H9 (cell line): ENCODE measurements at regions not wholly inside any gene's neighbourhood (a gene's known extent, or its start where the extent isn't known, plus 50 kb on each side); places are given as distances from the start of the nearest gene placed in this dataset.

Source experiments
- DNase-seq: peaks from one replicate; pipeline ENCODE4 v3.0.0-alpha.2; 2017
- H2AFZ ChIP-seq: one replicate; pipeline ENCODE4 v1.6.1; 2013; ENCODE audit warnings: mild to moderate bottlenecking, low read length, control low read depth, moderate library complexity
- H2AK5ac ChIP-seq: 2 replicates; pipeline ENCODE4 v1.6.1; 2013; ENCODE audit warnings: low read length, control low read depth, mixed read lengths; ENCODE audit not compliant: insufficient read length
- H2BK120ac ChIP-seq: one replicate; pipeline ENCODE4 v1.6.1; 2013; ENCODE audit warnings: low read depth, mild to moderate bottlenecking, low read length, control low read depth, inconsistent platforms; ENCODE audit not compliant: poor library complexity, severe bottlenecking
- H2BK12ac ChIP-seq: 2 replicates; pipeline ENCODE4 v1.6.1; 2013; ENCODE audit warnings: low read length, control low read depth, mixed read lengths, low read depth; ENCODE audit not compliant: insufficient read length
- H2BK15ac ChIP-seq: 2 replicates; pipeline ENCODE4 v1.6.1; 2013; ENCODE audit warnings: low read depth, low read length, control low read depth
- H2BK20ac ChIP-seq: one replicate; pipeline ENCODE4 v1.6.1; 2013; ENCODE audit warnings: low read depth, mild to moderate bottlenecking, low read length, control low read depth, inconsistent platforms; ENCODE audit not compliant: poor library complexity, severe bottlenecking
- H2BK5ac ChIP-seq: 2 replicates; pipeline ENCODE4 v1.6.1; 2013; ENCODE audit warnings: low read length, control low read depth, mixed read lengths; ENCODE audit not compliant: insufficient read length
- H3K14ac ChIP-seq: 2 replicates; pipeline ENCODE4 v1.6.1; 2013; ENCODE audit warnings: low read length, control low read depth; ENCODE audit not compliant: insufficient read depth
- H3K18ac ChIP-seq: 2 replicates; pipeline ENCODE4 v1.6.1; 2013; ENCODE audit warnings: low read depth, mild to moderate bottlenecking, mixed read lengths, low read length, control low read depth; ENCODE audit not compliant: insufficient read length
- H3K23ac ChIP-seq: 2 replicates; pipeline ENCODE4 v1.6.1; 2013; ENCODE audit warnings: low read length, control low read depth, mixed read lengths, low read depth; ENCODE audit not compliant: insufficient read length
- H3K23me2 ChIP-seq: 2 replicates; pipeline ENCODE4 v1.6.1; 2013; ENCODE audit warnings: low read depth, mild to moderate bottlenecking, mixed read lengths, low read length, control low read depth; ENCODE audit not compliant: insufficient read length, poor library complexity, severe bottlenecking
- H3K27ac ChIP-seq: 2 replicates; pipeline ENCODE4 v1.5.1; 2013; ENCODE audit warnings: low read length, control low read depth, mixed read lengths, low read depth; ENCODE audit not compliant: insufficient read length
- H3K27me3 ChIP-seq: 2 replicates; pipeline ENCODE4 v1.6.1; 2013; ENCODE audit warnings: low read length, control low read depth, inconsistent platforms; ENCODE audit not compliant: insufficient read depth
- H3K4ac ChIP-seq: 2 replicates; pipeline ENCODE4 v1.6.1; 2013; ENCODE audit warnings: low read depth, mild to moderate bottlenecking, control low read depth, inconsistent platforms, low read length, moderate library complexity
- H3K4me1 ChIP-seq: 2 replicates; pipeline ENCODE4 v1.6.1; 2013; ENCODE audit warnings: low read length, control low read depth, inconsistent platforms; ENCODE audit not compliant: insufficient read depth
- H3K4me2 ChIP-seq: 2 replicates; pipeline ENCODE4 v1.6.1; 2013; ENCODE audit warnings: low read length, control low read depth, mixed read lengths; ENCODE audit not compliant: insufficient read length, insufficient read depth
- H3K56ac ChIP-seq: 2 replicates; pipeline ENCODE4 v1.6.1; 2013; ENCODE audit warnings: low read depth, mild to moderate bottlenecking, mixed read lengths, low read length, control low read depth; ENCODE audit not compliant: insufficient read length
- H3K79me1 ChIP-seq: 2 replicates; pipeline ENCODE4 v1.6.1; 2013; ENCODE audit warnings: low read depth, mild to moderate bottlenecking, moderate library complexity, low read length, control low read depth, inconsistent platforms; ENCODE audit not compliant: insufficient read depth, poor library complexity, severe bottlenecking
- H3K79me2 ChIP-seq: 2 replicates; pipeline ENCODE4 v1.6.1; 2013; ENCODE audit warnings: low read length, control low read depth, inconsistent platforms; ENCODE audit not compliant: insufficient read depth
- H3K9ac ChIP-seq: 2 replicates; pipeline ENCODE4 v1.6.1; 2013; ENCODE audit warnings: low read length, control low read depth, mixed read lengths; ENCODE audit not compliant: insufficient read length; ENCODE audit errors: extremely low read depth
- H3K9me3 ChIP-seq: one replicate; pipeline ENCODE4 v1.6.1; 2013; ENCODE audit warnings: low read depth, low read length, inconsistent platforms; ENCODE audit not compliant: control insufficient read depth
- H3T11ph ChIP-seq: one replicate; pipeline ENCODE4 v1.6.1; 2013; ENCODE audit warnings: mild to moderate bottlenecking, low read length, control low read depth, inconsistent platforms
- H4K20me1 ChIP-seq: one replicate; pipeline ENCODE4 v1.6.1; 2013; ENCODE audit not compliant: control insufficient read depth, insufficient read length, insufficient read depth
- H4K5ac ChIP-seq: 2 replicates; pipeline ENCODE4 v1.6.1; 2013; ENCODE audit warnings: low read depth, mild to moderate bottlenecking, mixed read lengths, low read length, control low read depth; ENCODE audit not compliant: insufficient read length
- H4K8ac ChIP-seq: replicated peaks from 2 replicates; pipeline ENCODE4 v1.6.1; 2013; ENCODE audit warnings: low read length, control low read depth, mixed read lengths, low read depth; ENCODE audit not compliant: insufficient read length
- H4K91ac ChIP-seq: 2 replicates; pipeline ENCODE4 v1.6.1; 2013; ENCODE audit warnings: low read depth, mild to moderate bottlenecking, moderate library complexity, mixed read lengths, low read length, control low read depth; ENCODE audit not compliant: insufficient read length
- H3K27ac Mint-ChIP-seq, 3 experiments: 2 replicates in 2 of 3; 3 replicates in 1 of 3; pipeline ENCODE4 v1.8.0; 2020 to 2021; ENCODE audit warnings: mixed read lengths in 3 of 3, mild to moderate bottlenecking in 1 of 3, moderate library complexity in 1 of 3
- H3K27me3 Mint-ChIP-seq: 2 replicates; pipeline ENCODE4 v1.8.0; 2021; ENCODE audit warnings: low read depth, mild to moderate bottlenecking, moderate library complexity, mixed read lengths
- H3K36me3 Mint-ChIP-seq, 3 experiments: 2 replicates in 2 of 3; 3 replicates in 1 of 3; pipeline ENCODE4 v1.8.0; 2020 to 2021; ENCODE audit warnings: low read depth in 3 of 3, mixed read lengths in 3 of 3; ENCODE audit not compliant: insufficient read depth in 1 of 3
- H3K4me1 Mint-ChIP-seq, 2 experiments: 2 replicates each; pipeline ENCODE4 v1.8.0; 2020; ENCODE audit warnings: mixed read lengths in 2 of 2
- H3K4me3 Mint-ChIP-seq, 2 experiments: 2 replicates in 1 of 2; 3 replicates in 1 of 2; pipeline ENCODE4 v1.8.0; 2020 to 2021; ENCODE audit warnings: mild to moderate bottlenecking in 2 of 2, mixed read lengths in 2 of 2, moderate library complexity in 1 of 2
- H3K9me3 Mint-ChIP-seq, 2 experiments: 2 replicates in 1 of 2; 3 replicates in 1 of 2; pipeline ENCODE4 v1.8.0; 2020; ENCODE audit warnings: mild to moderate bottlenecking in 2 of 2, mixed read lengths in 2 of 2, moderate library complexity in 1 of 2
- WGBS: extraction: QIAGEN DNeasy Blood & Tissue Kit; methylation state at CpG from one replicate; pipeline ENCODE4 v1.1.7; 2013; ENCODE audit warnings: missing lambda C conversion rate, low lambda C conversion rate, mixed read lengths; ENCODE audit not compliant: insufficient read length; ENCODE audit errors: extremely low coverage; 5-methylcytosine and 5-hydroxymethylcytosine counted together
- TF ChIP-seq, protein P1 (sequence below): fragments of 200-600 bp; sonication (generic); conservative IDR thresholded peaks from 3 replicates; pipeline ENCODE4 v1.8.0; 2021; ENCODE audit warnings: antibody characterized with exemption, mild to moderate bottlenecking

DNA sequence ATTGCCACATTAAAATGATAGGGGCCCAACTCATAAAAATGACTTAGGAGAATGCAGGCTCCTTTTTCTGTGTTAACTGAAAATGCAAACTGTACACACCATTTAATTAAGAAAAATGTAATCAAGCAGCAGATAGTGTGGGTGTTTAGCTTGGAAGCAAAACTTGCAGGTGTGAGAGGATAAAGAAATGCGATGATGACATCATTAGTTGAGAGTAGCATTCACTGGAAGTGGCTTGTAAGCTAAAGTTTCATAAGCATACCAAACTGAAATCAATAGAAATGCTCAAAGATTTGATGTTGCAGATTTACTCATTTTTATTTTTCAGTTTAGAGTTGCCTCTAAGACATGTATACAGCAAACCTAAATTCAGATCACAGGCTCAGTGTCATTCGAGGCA lies 86.6 kb downstream of the PRR20E start:
- Histone ChIP-seq H2BK20ac (no peak overlapping the region), H3K9ac (no peak overlapping the region), H4K8ac (no peak overlapping the region), H3K23me2 (no peaks in the 10 kb centered on the region), H3K14ac (no peak overlapping the region), H2BK120ac (no peak overlapping the region), H2AFZ (no peak overlapping the region), H2AK5ac (no peak overlapping the region), H3K4me1 (no peaks in the 10 kb centered on the region), H3K4ac (no peak overlapping the region), H3K79me2 (no peaks in the 10 kb centered on the region), H2BK15ac (no peak overlapping the region), H3K18ac (no peak overlapping the region), H3K9me3 (no peaks in the 10 kb centered on the region), H3K23ac (no peak overlapping the region), H2BK12ac (no peak overlapping the region), H3K79me1 (no peaks in the 10 kb centered on the region), H3K27me3 (no peaks in the 10 kb centered on the region), H3K4me2 (no peak overlapping the region), H3K56ac (no peak overlapping the region), H4K20me1 (no peaks in the 10 kb centered on the region), H3T11ph (no peak overlapping the region), H2BK5ac (no peak overlapping the region), H4K91ac (no peak overlapping the region), H4K5ac (no peak overlapping the region), H3K27ac (no peak overlapping the region)
- Mint-ChIP-seq H3K27me3 (no peaks in the 10 kb centered on the region), H3K27ac (no peak overlapping the region), H3K36me3 (no peaks in the 10 kb centered on the region), H3K9me3 (no peaks in the 10 kb centered on the region), H3K4me3 (no peak overlapping the region), H3K4me1 (no peaks in the 10 kb centered on the region)
- TF ChIP-seq, protein P1, sequence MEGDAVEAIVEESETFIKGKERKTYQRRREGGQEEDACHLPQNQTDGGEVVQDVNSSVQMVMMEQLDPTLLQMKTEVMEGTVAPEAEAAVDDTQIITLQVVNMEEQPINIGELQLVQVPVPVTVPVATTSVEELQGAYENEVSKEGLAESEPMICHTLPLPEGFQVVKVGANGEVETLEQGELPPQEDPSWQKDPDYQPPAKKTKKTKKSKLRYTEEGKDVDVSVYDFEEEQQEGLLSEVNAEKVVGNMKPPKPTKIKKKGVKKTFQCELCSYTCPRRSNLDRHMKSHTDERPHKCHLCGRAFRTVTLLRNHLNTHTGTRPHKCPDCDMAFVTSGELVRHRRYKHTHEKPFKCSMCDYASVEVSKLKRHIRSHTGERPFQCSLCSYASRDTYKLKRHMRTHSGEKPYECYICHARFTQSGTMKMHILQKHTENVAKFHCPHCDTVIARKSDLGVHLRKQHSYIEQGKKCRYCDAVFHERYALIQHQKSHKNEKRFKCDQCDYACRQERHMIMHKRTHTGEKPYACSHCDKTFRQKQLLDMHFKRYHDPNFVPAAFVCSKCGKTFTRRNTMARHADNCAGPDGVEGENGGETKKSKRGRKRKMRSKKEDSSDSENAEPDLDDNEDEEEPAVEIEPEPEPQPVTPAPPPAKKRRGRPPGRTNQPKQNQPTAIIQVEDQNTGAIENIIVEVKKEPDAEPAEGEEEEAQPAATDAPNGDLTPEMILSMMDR, result no peak
- WGBS, result no CpG with 5 or more reads among the region's 2 CpGs
- DNase-seq, result no peak
